ENCODE measurements at regions not wholly inside any gene's neighbourhood (a gene's known extent, or its start where the extent isn't known, plus 50 kb on each side); places are given as distances from the start of the nearest gene placed in this dataset.

DNA sequence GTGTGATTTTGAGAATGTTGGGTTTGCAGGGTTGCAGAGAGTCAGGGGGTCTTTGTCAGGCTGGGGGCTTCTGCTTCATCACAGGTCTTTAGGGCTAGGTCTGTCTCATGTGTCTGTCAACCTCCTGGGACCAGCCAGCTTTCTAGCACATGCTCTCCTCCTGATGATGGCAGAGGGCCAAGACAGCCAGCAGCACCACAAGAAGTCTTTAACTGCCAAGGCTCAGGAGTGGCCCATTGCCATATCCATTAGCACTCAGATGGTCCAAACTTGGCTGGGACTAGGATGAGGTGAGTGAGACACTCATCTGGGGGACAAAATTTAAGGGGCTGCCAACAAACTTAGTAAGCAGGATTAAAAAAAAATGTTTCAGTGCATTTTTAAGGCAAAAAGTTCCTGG lies 384.2 kb upstream of the CDH10 start:
- Mint-ChIP-seq H3K4me3 (ENCODE audit: unreplicated experiment) (no peak overlapping the region), H3K36me3 (ENCODE audit: unreplicated experiment) (no peaks in the 10 kb centered on the region), H3K4me1 (ENCODE audit: unreplicated experiment) (no peaks in the 10 kb centered on the region), H3K9me3 (ENCODE audit: unreplicated experiment) (peaks cover 32% of the 10 kb centered on the region), H3K27me3 (ENCODE audit: unreplicated experiment) (no peaks in the 10 kb centered on the region), H3K27ac (ENCODE audit: unreplicated experiment) (no peak overlapping the region)
- TF ChIP-seq, protein P1, sequence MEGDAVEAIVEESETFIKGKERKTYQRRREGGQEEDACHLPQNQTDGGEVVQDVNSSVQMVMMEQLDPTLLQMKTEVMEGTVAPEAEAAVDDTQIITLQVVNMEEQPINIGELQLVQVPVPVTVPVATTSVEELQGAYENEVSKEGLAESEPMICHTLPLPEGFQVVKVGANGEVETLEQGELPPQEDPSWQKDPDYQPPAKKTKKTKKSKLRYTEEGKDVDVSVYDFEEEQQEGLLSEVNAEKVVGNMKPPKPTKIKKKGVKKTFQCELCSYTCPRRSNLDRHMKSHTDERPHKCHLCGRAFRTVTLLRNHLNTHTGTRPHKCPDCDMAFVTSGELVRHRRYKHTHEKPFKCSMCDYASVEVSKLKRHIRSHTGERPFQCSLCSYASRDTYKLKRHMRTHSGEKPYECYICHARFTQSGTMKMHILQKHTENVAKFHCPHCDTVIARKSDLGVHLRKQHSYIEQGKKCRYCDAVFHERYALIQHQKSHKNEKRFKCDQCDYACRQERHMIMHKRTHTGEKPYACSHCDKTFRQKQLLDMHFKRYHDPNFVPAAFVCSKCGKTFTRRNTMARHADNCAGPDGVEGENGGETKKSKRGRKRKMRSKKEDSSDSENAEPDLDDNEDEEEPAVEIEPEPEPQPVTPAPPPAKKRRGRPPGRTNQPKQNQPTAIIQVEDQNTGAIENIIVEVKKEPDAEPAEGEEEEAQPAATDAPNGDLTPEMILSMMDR (IDR thresholded peaks at IDR 0.05), result no peak
- no peak for DNase-seq (ENCODE audit: extremely low spot score, unreplicated experiment)

DNA sequence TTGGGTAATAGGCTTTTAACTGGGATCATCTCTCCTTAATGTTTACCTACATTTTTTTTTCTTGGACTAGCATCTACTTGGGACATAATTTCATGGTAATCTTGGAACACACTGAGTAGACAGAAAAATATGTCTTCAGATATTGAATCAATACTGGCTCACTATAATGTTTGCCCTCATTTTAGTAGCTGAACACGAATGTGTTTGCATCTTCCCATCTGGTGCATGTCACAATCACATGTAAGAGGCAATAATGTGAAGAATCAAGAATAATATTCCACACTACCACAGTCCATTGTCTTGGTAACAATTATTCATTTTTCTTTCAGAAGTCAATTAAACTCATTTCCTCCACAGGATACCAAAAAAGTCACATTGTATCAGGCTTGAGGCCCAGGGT lies 382.7 kb upstream of the CDH10 start:
- DNase-seq (ENCODE audit: extremely low spot score, unreplicated experiment), result no peak
- Mint-ChIP-seq H3K4me3 (ENCODE audit: unreplicated experiment) (no peak overlapping the region), H3K36me3 (ENCODE audit: unreplicated experiment) (no peaks in the 10 kb centered on the region), H3K27me3 (ENCODE audit: unreplicated experiment) (no peaks in the 10 kb centered on the region), H3K9me3 (ENCODE audit: unreplicated experiment) (peaks cover 33% of the 10 kb centered on the region), H3K27ac (ENCODE audit: unreplicated experiment) (no peak overlapping the region), H3K4me1 (ENCODE audit: unreplicated experiment) (no peaks in the 10 kb centered on the region)
- TF ChIP-seq, protein P1 (IDR thresholded peaks at IDR 0.05), result no peak

DNA sequence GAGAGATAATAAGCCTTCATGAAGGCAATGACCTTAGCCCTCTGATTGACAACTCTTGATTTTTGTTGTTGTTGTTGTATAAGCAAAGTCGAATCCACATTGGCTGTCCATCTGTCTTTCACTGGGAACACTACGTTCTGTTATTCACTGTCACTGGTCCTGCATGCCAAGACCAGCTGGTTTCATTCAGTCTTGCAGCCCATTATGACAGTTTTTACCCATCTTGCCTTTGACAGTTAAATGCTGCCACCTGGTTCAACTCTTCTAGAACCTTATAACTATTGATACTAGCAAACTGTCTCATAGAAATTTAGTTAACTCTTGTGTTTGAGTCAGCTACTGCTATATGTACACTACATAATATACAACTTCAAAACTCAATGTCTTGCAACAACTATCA lies 382.3 kb upstream of the CDH10 start:
- no peak overlapping the region for H3K4me3 Mint-ChIP-seq (ENCODE audit: unreplicated experiment)
- TF ChIP-seq, protein P1 (IDR thresholded peaks at IDR 0.05), result no peak
- H3K27me3 Mint-ChIP-seq (ENCODE audit: unreplicated experiment), result no peaks in the 10 kb centered on the region
- H3K9me3 Mint-ChIP-seq (ENCODE audit: unreplicated experiment), result peaks cover 36% of the 10 kb centered on the region
- no peak for DNase-seq (ENCODE audit: extremely low spot score, unreplicated experiment)
- H3K27ac Mint-ChIP-seq (ENCODE audit: unreplicated experiment), result no peak overlapping the region
- no peaks in the 10 kb centered on the region for H3K36me3 Mint-ChIP-seq (ENCODE audit: unreplicated experiment)
- no peaks in the 10 kb centered on the region for H3K4me1 Mint-ChIP-seq (ENCODE audit: unreplicated experiment)

DNA sequence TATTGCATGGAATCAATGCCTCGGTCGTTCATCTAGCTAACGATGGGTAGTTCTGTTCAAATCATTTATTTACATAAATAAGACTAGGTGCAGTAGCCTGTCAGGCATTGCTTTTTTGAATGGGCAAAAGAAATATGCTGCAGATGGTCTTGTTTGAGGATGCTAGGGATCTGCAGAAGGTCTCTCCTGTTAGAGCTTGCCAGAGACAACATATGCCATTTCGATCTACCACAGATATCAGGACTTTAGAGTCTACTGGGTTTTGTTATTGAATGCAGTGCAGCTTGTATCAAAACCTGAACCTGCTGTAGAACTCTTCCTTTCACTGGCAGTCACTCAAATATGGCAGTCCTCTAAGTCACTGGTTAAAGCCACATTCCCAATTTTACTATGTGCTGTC lies 381.1 kb upstream of the CDH10 start:
- Mint-ChIP-seq H3K27ac (ENCODE audit: unreplicated experiment) (no peak overlapping the region), H3K27me3 (ENCODE audit: unreplicated experiment) (no peaks in the 10 kb centered on the region), H3K9me3 (ENCODE audit: unreplicated experiment) (peaks cover 42% of the 10 kb centered on the region), H3K36me3 (ENCODE audit: unreplicated experiment) (no peaks in the 10 kb centered on the region), H3K4me3 (ENCODE audit: unreplicated experiment) (no peak overlapping the region), H3K4me1 (ENCODE audit: unreplicated experiment) (no peaks in the 10 kb centered on the region)
- no peak for DNase-seq (ENCODE audit: extremely low spot score, unreplicated experiment)
- TF ChIP-seq, protein P1 (IDR thresholded peaks at IDR 0.05), result no peak

- no peak overlapping the region for H3K4me3 Mint-ChIP-seq (ENCODE audit: unreplicated experiment)
- DNase-seq (ENCODE audit: extremely low spot score, unreplicated experiment), result no peak
- H3K4me1 Mint-ChIP-seq (ENCODE audit: unreplicated experiment), result no peaks in the 10 kb centered on the region
- no peaks in the 10 kb centered on the region for H3K27me3 Mint-ChIP-seq (ENCODE audit: unreplicated experiment)
- H3K36me3 Mint-ChIP-seq (ENCODE audit: unreplicated experiment), result no peaks in the 10 kb centered on the region
- no peak overlapping the region for H3K27ac Mint-ChIP-seq (ENCODE audit: unreplicated experiment)
- H3K9me3 Mint-ChIP-seq (ENCODE audit: unreplicated experiment), result peaks cover 31% of the 10 kb centered on the region
- TF ChIP-seq, protein P1 (IDR thresholded peaks at IDR 0.05), result no peak
These were observed 375.7 kb upstream of the CDH10 start for GRCh38 chr5:25020454-25020853.

Data from osteocyte (in vitro differentiated cells).